Skeletal muscle satellite cell (primary cell): ENCODE measurements at regions not wholly inside any gene's neighbourhood (a gene's known extent, or its start where the extent isn't known, plus 50 kb on each side); places are given as distances from the start of the nearest gene placed in this dataset.

Experiments used
- H3K27me3 ChIP-seq: 2 replicates; pipeline ENCODE4 v1.7.0; 2013; ENCODE audit warnings: low read length; ENCODE audit not compliant: control insufficient read depth, insufficient read depth
- H3K36me3 ChIP-seq: 2 replicates; pipeline ENCODE4 v1.7.0; 2013; ENCODE audit warnings: mild to moderate bottlenecking, control low read depth, low read length; ENCODE audit not compliant: insufficient read depth
- H3K4me1 ChIP-seq: 2 replicates; pipeline ENCODE4 v1.7.0; 2013; ENCODE audit warnings: low read length; ENCODE audit not compliant: control insufficient read depth, insufficient read depth
- H3K4me2 ChIP-seq: 2 replicates; pipeline ENCODE4 v1.7.0; 2013; ENCODE audit warnings: mild to moderate bottlenecking, low read length
- H3K4me3 ChIP-seq: 2 replicates; pipeline ENCODE4 v1.7.0; 2013; ENCODE audit warnings: low read length
- H3K9ac ChIP-seq: 2 replicates; pipeline ENCODE4 v1.7.0; 2013; ENCODE audit warnings: mild to moderate bottlenecking, low read depth, low read length, moderate library complexity
- H3K9me3 ChIP-seq: replicated peaks from 2 replicates; pipeline ENCODE4 v1.7.0; 2013; ENCODE audit warnings: mild to moderate bottlenecking, control low read depth, low read length

- H3K9ac ChIP-seq: no peak overlapping the region
- no peaks in the 10 kb centered on the region for H3K9me3 ChIP-seq
- H3K4me1 ChIP-seq: peaks cover 12% of the 10 kb centered on the region
- no peak overlapping the region for H3K4me3 ChIP-seq
- H3K36me3 ChIP-seq: no peaks in the 10 kb centered on the region
- H3K4me2 ChIP-seq: no peak overlapping the region
- no peaks in the 10 kb centered on the region for H3K27me3 ChIP-seq
These were observed 119.9 kb upstream of the ANKRD55 start for GRCh38 chr5:56352808-56353590.

GRCh38 chr5:56350597-56351170 lies 117.6 kb upstream of the ANKRD55 start:
- peak overlapping the region; percentile 34 for H3K4me2 ChIP-seq
- no peaks in the 10 kb centered on the region for H3K27me3 ChIP-seq
- no peak overlapping the region for H3K4me3 ChIP-seq
- peaks cover 18% of the 10 kb centered on the region for H3K4me1 ChIP-seq
- no peaks in the 10 kb centered on the region for H3K36me3 ChIP-seq
- no peak overlapping the region for H3K9ac ChIP-seq
- no peaks in the 10 kb centered on the region for H3K9me3 ChIP-seq

GRCh38 chr5:56350011-56350596 lies 117.0 kb upstream of the ANKRD55 start:
- Histone ChIP-seq H3K9me3 (no peaks in the 10 kb centered on the region), H3K36me3 (no peaks in the 10 kb centered on the region), H3K4me1 (peaks cover 18% of the 10 kb centered on the region), H3K27me3 (no peaks in the 10 kb centered on the region), H3K4me3 (no peak overlapping the region), H3K9ac (no peak overlapping the region), H3K4me2 (peak overlapping the region; percentile 28)

GRCh38 chr5:56349461-56349860 lies 116.3 kb upstream of the ANKRD55 start:
- peaks cover 18% of the 10 kb centered on the region for H3K4me1 ChIP-seq
- H3K9ac ChIP-seq: no peak overlapping the region
- no peaks in the 10 kb centered on the region for H3K27me3 ChIP-seq
- H3K4me2 ChIP-seq: no peak overlapping the region
- no peaks in the 10 kb centered on the region for H3K9me3 ChIP-seq
- no peaks in the 10 kb centered on the region for H3K36me3 ChIP-seq
- H3K4me3 ChIP-seq: no peak overlapping the region

GRCh38 chr5:56346741-56347535 lies 113.8 kb upstream of the ANKRD55 start:
- Histone ChIP-seq H3K9me3 (no peaks in the 10 kb centered on the region), H3K27me3 (no peaks in the 10 kb centered on the region), H3K9ac (no peak overlapping the region), H3K36me3 (no peaks in the 10 kb centered on the region), H3K4me3 (no peak overlapping the region), H3K4me1 (peaks cover 18% of the 10 kb centered on the region), H3K4me2 (no peak overlapping the region)

- Histone ChIP-seq H3K4me3 (no peak overlapping the region), H3K4me1 (peaks cover 18% of the 10 kb centered on the region), H3K36me3 (no peaks in the 10 kb centered on the region), H3K9ac (no peak overlapping the region), H3K9me3 (no peaks in the 10 kb centered on the region), H3K4me2 (no peak overlapping the region), H3K27me3 (no peaks in the 10 kb centered on the region)
These were observed 113.0 kb upstream of the ANKRD55 start for GRCh38 chr5:56346044-56346710.

GRCh38 chr5:56345352-56345751 lies 112.2 kb upstream of the ANKRD55 start:
- Histone ChIP-seq H3K4me1 (peaks cover 12% of the 10 kb centered on the region), H3K9me3 (no peaks in the 10 kb centered on the region), H3K27me3 (no peaks in the 10 kb centered on the region), H3K4me3 (no peak overlapping the region), H3K36me3 (no peaks in the 10 kb centered on the region), H3K9ac (no peak overlapping the region), H3K4me2 (no peak overlapping the region)

- no peaks in the 10 kb centered on the region for H3K36me3 ChIP-seq
- no peak overlapping the region for H3K4me2 ChIP-seq
- no peaks in the 10 kb centered on the region for H3K9me3 ChIP-seq
- no peak overlapping the region for H3K9ac ChIP-seq
- H3K27me3 ChIP-seq: no peaks in the 10 kb centered on the region
- H3K4me1 ChIP-seq: peaks cover 6% of the 10 kb centered on the region
- H3K4me3 ChIP-seq: no peak overlapping the region
These were observed 111.5 kb upstream of the ANKRD55 start for GRCh38 chr5:56344594-56344993.

GRCh38 chr5:56343988-56344387 lies 110.9 kb upstream of the ANKRD55 start:
- Histone ChIP-seq H3K36me3 (no peaks in the 10 kb centered on the region), H3K9me3 (no peaks in the 10 kb centered on the region), H3K27me3 (no peaks in the 10 kb centered on the region), H3K4me2 (no peak overlapping the region), H3K4me3 (no peak overlapping the region), H3K4me1 (peaks cover 6% of the 10 kb centered on the region), H3K9ac (no peak overlapping the region)

GRCh38 chr5:56342616-56343015 lies 109.5 kb upstream of the ANKRD55 start:
- Histone ChIP-seq H3K9ac (no peak overlapping the region), H3K9me3 (no peaks in the 10 kb centered on the region), H3K27me3 (no peaks in the 10 kb centered on the region), H3K4me3 (no peak overlapping the region), H3K4me2 (no peak overlapping the region), H3K4me1 (peaks cover 6% of the 10 kb centered on the region), H3K36me3 (no peaks in the 10 kb centered on the region)
